CD14-positive monocyte (primary cell): ENCODE measurements at regions not wholly inside any gene's neighbourhood (a gene's known extent, or its start where the extent isn't known, plus 50 kb on each side); places are given as distances from the start of the nearest gene placed in this dataset.

Experiments
- DNase-seq, 3 donors: peaks; one replicate each; pipeline ENCODE4 v3.0.0-alpha.2; 2011 to 2022
- H2AFZ ChIP-seq: 2 replicates; pipeline ENCODE4 v1.6.0; 2012; ENCODE audit warnings: mild to moderate bottlenecking, low read depth, low read length, inconsistent platforms; ENCODE audit not compliant: insufficient read depth, poor library complexity, severe bottlenecking
- H3K27ac ChIP-seq, 2 donors: 1 replicate in 1 of 2; 2 replicates in 1 of 2; pipeline ENCODE4 v1.5.1; 2012 to 2013; ENCODE audit warnings: low read length in 2 of 2, control low read depth in 1 of 2, inconsistent platforms in 1 of 2, low read depth in 1 of 2, mild to moderate bottlenecking in 1 of 2
- H3K27me3 ChIP-seq, 2 donors: one replicate each; pipeline versions ENCODE4 v1.6.0 to v1.6.1; 2011 to 2013; ENCODE audit warnings: low read length in 2 of 2; ENCODE audit not compliant: control insufficient read depth in 2 of 2, insufficient read depth in 2 of 2
- H3K36me3 ChIP-seq, 2 donors: replicated peaks in 1 of 2; 1 replicate in 1 of 2; 2 replicates in 1 of 2; pipeline versions ENCODE4 v1.5.1 to v1.6.1; 2012 to 2013; ENCODE audit warnings: low read length in 2 of 2, control low read depth in 1 of 2, inconsistent platforms in 1 of 2, mild to moderate bottlenecking in 1 of 2; ENCODE audit not compliant: insufficient read depth in 2 of 2, control insufficient read depth in 1 of 2
- H3K4me1 ChIP-seq, 2 donors: 1 replicate in 1 of 2; 2 replicates in 1 of 2; pipeline versions ENCODE4 v1.5.1 to v1.6.1; 2012 to 2013; ENCODE audit warnings: low read length in 2 of 2, control low read depth in 1 of 2, inconsistent platforms in 1 of 2, mild to moderate bottlenecking in 1 of 2, moderate library complexity in 1 of 2; ENCODE audit not compliant: insufficient read depth in 2 of 2, control insufficient read depth in 1 of 2
- H3K4me2 ChIP-seq: replicated peaks from 2 replicates; pipeline ENCODE3; 2012; ENCODE audit warnings: low read length, moderate library complexity, mild to moderate bottlenecking; ENCODE audit not compliant: poor library complexity, severe bottlenecking; ENCODE audit errors: extremely low read depth
- H3K4me3 ChIP-seq, 3 experiments: fragments of 200-600 bp in 1 of 3; sonication (generic) in 1 of 3; replicated peaks in 1 of 3; 1 replicate in 2 of 3; 2 replicates in 1 of 3; pipeline ENCODE4 v1.5.1; 2011 to 2013; ENCODE audit warnings: low read length in 3 of 3, mild to moderate bottlenecking in 3 of 3, control low read depth in 2 of 3, low read depth in 2 of 3, inconsistent platforms in 1 of 3, moderate library complexity in 1 of 3
- H3K79me2 ChIP-seq: 2 replicates; pipeline ENCODE4 v1.6.0; 2012; ENCODE audit warnings: mild to moderate bottlenecking, control low read depth, inconsistent platforms, low read length, moderate library complexity; ENCODE audit not compliant: insufficient read depth
- H3K9ac ChIP-seq: 2 replicates; pipeline ENCODE4 v1.6.0; 2017; ENCODE audit warnings: low read length, mild to moderate bottlenecking; ENCODE audit not compliant: insufficient read depth, poor library complexity, severe bottlenecking
- H3K9me3 ChIP-seq, 2 donors: replicated peaks in 1 of 2; 1 replicate in 1 of 2; 2 replicates in 1 of 2; pipeline versions ENCODE4 v1.5.1 to v1.6.1; 2012 to 2013; ENCODE audit warnings: low read length in 2 of 2, control low read depth in 1 of 2; ENCODE audit not compliant: control insufficient read depth in 1 of 2, insufficient read depth in 1 of 2
- H4K20me1 ChIP-seq: 2 replicates; pipeline ENCODE4 v1.6.0; 2012; ENCODE audit warnings: mild to moderate bottlenecking, low read length, control low read depth, moderate library complexity; ENCODE audit not compliant: insufficient read depth
- H3K27ac Mint-ChIP-seq, 7 donors: one replicate each; pipeline ENCODE4 v1.8.0; 2020; ENCODE audit warnings: mild to moderate bottlenecking in 7 of 7, mixed read lengths in 7 of 7, moderate library complexity in 6 of 7, inconsistent platforms in 2 of 7
- H3K27me3 Mint-ChIP-seq, 3 donors: one replicate each; pipeline ENCODE4 v1.8.0; 2021 to 2022; ENCODE audit warnings: low read depth in 3 of 3, mild to moderate bottlenecking in 3 of 3, mixed read lengths in 3 of 3, moderate library complexity in 3 of 3, inconsistent platforms in 1 of 3
- H3K36me3 Mint-ChIP-seq, 2 donors: one replicate each; pipeline ENCODE4 v1.8.0; 2020; ENCODE audit warnings: mixed read lengths in 2 of 2, inconsistent platforms in 1 of 2, mild to moderate bottlenecking in 1 of 2
- H3K4me1 Mint-ChIP-seq: one replicate; pipeline ENCODE4 v1.8.0; 2020; ENCODE audit warnings: mild to moderate bottlenecking, mixed read lengths
- H3K4me3 Mint-ChIP-seq, 2 donors: one replicate each; pipeline ENCODE4 v1.8.0; 2020; ENCODE audit warnings: mild to moderate bottlenecking in 2 of 2, mixed read lengths in 2 of 2, moderate library complexity in 1 of 2
- H3K9me3 Mint-ChIP-seq, 7 donors: one replicate each; pipeline ENCODE4 v1.8.0; 2020 to 2022; ENCODE audit warnings: mixed read lengths in 7 of 7, mild to moderate bottlenecking in 6 of 7, moderate library complexity in 6 of 7, inconsistent platforms in 2 of 7
- CTCF ChIP-seq: fragments of 200-600 bp; IDR thresholded peaks from one replicate; pipeline ENCODE4 v1.8.0; 2022; ENCODE audit warnings: antibody characterized with exemption, mild to moderate bottlenecking
- WGBS: methylation state at CpG from one replicate; pipeline ENCODE4 v1.1.5; 2013; ENCODE audit warnings: missing lambda C conversion rate; ENCODE audit not compliant: insufficient coverage; 5-methylcytosine and 5-hydroxymethylcytosine counted together
- intact Hi-C, 2 donors: fragments of 100-400 bp; cut with micrococcal nuclease; formaldehyde crosslinking; loops; one replicate each; pipeline versions ENCODE4 v1.15.0 to v1.15.1; 2023

- Histone ChIP-seq H3K36me3 (no peaks in the 10 kb centered on the region), H2AFZ (no peak overlapping the region), H3K4me1 (no peaks in the 10 kb centered on the region), H4K20me1 (no peaks in the 10 kb centered on the region), H3K4me3 (no peak overlapping the region), H3K79me2 (no peaks in the 10 kb centered on the region), H3K9me3 (peaks cover 0 to 4% of the 10 kb centered on the region in 2 donors), H3K27ac (no peak overlapping the region), H3K27me3 (peaks cover 0 to 2% of the 10 kb centered on the region in 2 donors), H3K9ac (no peak overlapping the region), H3K4me2 (no peak overlapping the region)
- Mint-ChIP-seq H3K36me3 (no peaks in the 10 kb centered on the region), H3K27ac (no peak overlapping the region), H3K9me3 (peaks cover 0 to 9% (median 3%) of the 10 kb centered on the region in 7 donors), H3K4me3 (no peak overlapping the region), H3K27me3 (peaks cover 5 to 17% (median 7%) of the 10 kb centered on the region in 3 donors), H3K4me1 (no peaks in the 10 kb centered on the region)
- no CpG with 5 or more reads among the region's 5 CpGs for WGBS
- no peak for TF ChIP-seq CTCF
- no peak for DNase-seq
- intact Hi-C loops: no loop called here
These were observed 162.8 kb upstream of the ANKH start for GRCh38 chr5:15034379-15034778.

- no peak for DNase-seq
- Histone ChIP-seq H3K79me2 (no peaks in the 10 kb centered on the region), H3K4me3 (no peak overlapping the region), H3K4me2 (no peak overlapping the region), H2AFZ (no peak overlapping the region), H3K27ac (no peak overlapping the region), H3K9ac (no peak overlapping the region), H3K36me3 (no peaks in the 10 kb centered on the region), H3K27me3 (peaks cover 0 to 6% of the 10 kb centered on the region in 2 donors), H4K20me1 (no peaks in the 10 kb centered on the region), H3K9me3 (no peaks in the 10 kb centered on the region), H3K4me1 (no peaks in the 10 kb centered on the region)
- WGBS: 89% methylated on average over 1 of the region's 1 CpG
- no peaks in the 10 kb centered on the region for H3K4me1 Mint-ChIP-seq
- H3K27me3 Mint-ChIP-seq: peaks cover 5 to 31% (median 13%) of the 10 kb centered on the region in 3 donors
- intact Hi-C loops: no loop called here
- H3K9me3 Mint-ChIP-seq: peaks cover 0 to 8% (median 2%) of the 10 kb centered on the region in 7 donors
- no peak overlapping the region for H3K4me3 Mint-ChIP-seq
- no peak overlapping the region for H3K27ac Mint-ChIP-seq
- H3K36me3 Mint-ChIP-seq: no peaks in the 10 kb centered on the region
- TF ChIP-seq CTCF: no peak
These were observed 159.6 kb upstream of the ANKH start for GRCh38 chr5:15031180-15031579.
